GM18499 (cell line): ENCODE measurements at regions not wholly inside any gene's neighbourhood (a gene's known extent, or its start where the extent isn't known, plus 50 kb on each side); places are given as distances from the start of the nearest gene placed in this dataset.

ENCODE experiments used
- ATAC-seq: cut with Tn5 transposase; IDR thresholded peaks from one replicate; pipeline ENCODE4 v1.9.1; 2021; ENCODE audit warnings: moderate number of reproducible peaks; ENCODE audit not compliant: insufficient read depth, unreplicated experiment

DNA sequence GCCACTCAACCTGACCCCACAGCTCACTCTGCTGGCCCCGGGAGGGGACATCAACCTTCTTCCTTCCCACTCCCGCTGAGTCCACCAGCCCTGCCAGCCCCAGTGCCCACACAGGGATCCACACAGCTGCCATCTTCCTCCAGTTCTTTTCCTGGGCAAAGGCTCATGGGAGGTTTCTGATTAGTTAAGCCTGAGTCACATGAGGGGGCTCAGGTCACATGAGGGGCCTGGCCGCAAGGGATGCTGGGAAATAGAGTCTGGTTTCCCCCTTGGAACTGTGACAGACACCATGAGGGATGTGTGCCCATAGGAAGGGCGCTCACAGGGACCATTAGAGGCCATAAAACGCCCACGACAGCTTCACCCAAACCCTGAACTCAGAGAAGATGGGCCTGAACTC, 228.7 kb upstream of the SFSWAP start:
- no peak for ATAC-seq

DNA sequence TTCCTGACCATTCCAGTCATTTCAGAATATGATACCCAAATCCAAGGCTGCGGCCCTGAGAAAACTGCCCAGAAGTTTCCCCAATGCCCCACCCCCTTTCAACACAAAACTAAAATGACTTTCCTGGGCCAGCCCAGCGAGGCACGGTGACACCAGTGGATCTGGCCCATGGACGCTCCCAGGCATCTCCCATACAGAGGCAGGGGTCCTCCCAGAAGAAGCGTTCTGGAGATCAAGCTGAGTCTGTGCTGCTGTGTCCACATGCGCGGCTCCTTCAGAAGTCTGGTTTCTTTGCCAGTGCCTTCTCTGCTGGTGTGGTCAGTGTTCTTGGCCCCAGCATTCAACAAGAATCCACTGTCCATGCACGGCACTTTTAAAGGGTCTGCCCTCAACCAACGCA, 228.2 kb upstream of the SFSWAP start:
- ATAC-seq: no peak

DNA sequence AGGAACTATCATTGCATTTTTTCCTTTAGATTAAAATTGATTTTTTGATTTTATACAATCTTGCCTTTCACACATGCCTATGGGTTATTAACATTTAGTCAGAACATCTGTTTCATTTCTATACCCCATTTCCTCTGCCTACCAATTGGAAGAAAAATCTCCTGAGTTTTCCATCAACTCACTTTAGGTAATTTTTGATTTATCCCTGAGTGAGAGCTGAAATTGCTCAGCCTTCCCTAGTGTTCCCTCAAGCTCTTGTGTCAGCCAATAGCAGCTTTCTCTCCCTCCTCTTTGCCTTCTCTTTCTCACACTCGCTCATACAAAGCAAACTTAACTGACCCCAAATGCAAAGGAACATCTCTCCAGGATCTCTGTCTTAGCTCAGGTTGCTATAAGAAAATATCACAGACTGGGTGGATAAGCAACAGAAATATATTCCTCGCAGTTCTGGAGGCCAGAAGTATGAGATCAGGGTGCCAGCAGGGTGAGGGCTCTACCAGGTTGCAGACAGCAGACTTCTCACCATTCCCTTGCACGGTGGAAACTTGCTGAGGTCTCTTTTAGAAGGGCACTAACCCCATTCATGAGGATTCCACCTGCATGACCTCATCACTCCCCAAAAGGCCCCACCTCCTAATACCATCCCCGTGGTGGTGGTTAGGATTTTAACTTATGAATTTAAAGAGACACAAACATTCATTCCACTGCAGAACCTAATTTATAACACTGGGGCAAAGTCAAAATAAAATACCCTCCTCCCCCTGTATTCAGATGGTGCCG, 224.2 kb upstream of the SFSWAP start:
- no peak for ATAC-seq

DNA sequence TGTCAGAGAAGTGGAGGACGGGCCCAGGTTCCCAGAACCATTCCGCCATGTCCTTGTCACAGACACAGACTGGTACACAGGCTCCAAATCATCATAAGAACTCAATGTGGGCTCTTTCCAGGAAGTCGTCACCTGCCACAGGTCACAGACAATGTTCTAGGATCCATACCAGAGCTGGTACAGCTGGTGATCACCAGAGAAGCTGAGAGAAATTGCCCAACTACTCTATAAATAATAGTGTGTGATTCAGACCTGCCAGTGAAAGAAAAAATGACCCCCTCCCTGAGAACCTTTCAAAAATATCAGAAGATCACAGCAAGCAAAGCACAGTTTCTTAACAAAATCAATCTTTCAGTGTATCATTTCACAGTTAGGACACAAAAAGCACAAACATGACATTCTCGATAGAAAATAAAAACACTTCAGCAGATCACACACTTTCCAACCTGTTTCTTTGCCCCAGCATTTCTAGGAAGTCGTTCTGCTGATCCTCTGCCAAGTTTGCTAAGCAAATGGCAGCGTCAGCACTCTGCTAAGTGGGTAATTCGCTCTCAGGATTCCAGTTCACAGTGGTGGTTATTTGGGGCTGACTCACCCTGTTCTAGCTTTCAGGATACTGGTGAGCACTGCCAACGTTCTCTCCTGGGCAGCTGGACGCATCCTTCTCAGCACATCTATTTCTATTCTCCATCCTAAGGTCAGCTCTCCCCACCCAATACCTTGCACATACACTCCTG, 223.3 kb upstream of the SFSWAP start:
- ATAC-seq: no peak

DNA sequence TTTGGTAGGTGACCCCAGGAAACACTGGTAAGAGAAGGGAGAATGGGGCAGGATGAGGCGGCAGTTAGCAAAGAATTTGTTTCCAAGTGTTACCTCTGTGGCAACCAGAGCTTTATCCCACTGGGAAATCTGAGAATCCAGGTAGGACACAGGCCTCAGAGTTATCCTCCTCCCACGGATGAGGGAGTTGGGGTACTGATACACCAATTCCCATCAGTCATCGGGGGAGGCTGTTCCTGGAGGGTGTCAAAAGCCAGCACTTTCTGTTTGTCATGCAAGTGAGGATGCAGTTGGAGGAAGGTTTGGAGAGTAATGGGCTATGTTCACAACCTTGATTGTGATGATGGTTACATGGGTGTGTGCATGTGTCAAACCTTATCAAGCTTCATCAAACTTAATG, 221.2 kb upstream of the SFSWAP start:
- ATAC-seq: no peak

DNA sequence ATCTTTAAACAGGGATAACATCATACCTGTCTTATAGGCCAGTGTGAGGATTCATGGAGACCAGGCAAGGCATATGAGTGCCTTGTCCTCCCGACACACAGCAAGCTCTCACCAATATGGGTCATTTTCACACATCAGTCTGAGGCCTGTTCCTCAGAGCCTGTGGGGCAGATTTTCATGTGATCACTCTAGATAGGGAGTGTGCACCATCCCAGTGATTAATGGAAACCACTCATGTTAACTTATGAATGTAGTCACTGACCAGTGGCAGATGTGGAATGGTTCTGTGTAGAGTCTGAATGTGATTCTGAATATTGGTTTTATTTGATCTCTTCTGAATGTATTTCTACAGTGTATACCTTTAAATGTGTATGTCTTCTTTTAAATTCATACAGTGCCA, 219.7 kb upstream of the SFSWAP start:
- no peak for ATAC-seq

DNA sequence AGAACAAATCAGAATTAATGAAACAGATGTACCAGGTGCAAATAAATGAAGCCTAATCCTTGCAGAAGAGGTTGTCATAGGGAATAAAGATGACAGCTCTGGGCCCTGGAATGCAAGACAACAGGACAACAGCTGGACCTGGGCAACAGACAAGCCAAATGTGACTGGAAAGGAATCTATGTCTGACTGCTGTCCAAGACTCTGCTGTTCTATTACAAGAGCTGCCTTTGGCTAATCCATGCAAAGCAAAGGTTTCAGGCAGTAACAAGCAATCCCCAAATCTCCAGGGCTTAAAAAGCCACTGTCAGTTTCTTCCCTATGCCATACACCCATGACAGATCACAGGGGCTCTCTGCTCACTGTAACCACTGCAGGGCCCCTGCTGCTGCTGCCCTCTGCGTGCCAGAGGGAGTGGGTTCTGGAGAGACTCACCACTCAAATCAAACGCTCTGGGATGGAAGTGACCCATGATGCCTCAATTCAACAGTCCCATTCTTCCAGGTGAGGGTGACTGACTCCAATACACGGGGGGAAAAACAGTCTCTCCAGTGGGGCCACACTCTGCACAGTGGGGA, 218.9 kb upstream of the SFSWAP start:
- ATAC-seq: no peak

DNA sequence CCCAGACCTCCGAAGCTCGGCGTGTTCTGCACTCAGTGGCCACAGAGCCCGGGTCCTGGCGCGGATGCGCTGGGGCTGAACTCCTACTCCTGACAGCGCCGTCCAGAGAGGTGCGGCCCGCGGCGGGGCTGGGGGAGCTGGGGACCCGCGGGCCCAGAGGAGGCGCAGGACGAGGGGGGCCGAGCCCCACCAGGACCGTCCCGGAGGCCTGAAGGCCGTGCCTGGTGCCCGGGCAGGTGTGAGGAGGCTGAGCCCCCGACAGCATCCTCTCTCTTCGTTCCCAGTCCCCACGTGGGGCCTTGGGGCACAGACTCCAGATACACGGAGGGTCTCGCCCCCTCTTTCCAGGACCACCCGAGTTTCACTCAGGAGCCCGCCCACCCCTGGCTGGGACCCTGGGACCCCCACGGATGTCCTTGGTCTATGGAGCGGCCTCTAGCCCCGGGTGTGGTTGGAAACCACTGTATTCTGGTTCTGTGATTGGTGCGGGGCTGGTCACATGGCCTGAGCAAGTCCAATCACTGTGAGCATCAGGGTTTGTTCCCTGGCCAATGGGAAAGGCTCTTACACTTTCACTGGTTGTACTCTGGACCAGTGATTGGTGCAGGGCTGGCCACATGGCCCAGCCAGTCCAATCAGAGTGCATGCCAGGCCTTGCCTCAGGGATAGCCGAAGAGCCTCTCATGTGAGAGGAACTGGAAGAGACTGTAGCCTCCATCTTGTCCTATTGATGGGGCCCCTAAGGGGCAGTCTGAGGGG, 217.6 kb upstream of the SFSWAP start:
- ATAC-seq: no peak

DNA sequence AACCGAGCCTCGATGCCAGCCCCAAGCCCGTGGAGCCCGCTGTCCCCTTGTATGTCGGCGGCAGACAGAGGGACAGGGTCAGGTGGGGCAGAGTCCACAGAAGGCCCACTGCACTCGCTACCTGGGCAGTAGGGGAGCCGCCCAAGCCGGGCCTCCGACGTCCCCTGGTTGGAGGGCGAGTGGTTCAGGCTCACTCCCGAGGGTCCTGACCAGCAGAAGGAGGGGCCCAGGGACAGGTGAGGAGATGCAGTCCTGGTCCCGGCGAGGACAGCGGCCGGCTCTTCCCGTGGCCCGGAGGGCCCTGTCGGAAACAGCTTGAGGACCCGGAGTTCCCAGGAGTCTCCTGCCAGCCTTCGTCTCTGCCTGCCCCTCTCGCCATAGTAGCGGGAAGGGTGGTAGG, 216.7 kb upstream of the SFSWAP start:
- no peak for ATAC-seq

DNA sequence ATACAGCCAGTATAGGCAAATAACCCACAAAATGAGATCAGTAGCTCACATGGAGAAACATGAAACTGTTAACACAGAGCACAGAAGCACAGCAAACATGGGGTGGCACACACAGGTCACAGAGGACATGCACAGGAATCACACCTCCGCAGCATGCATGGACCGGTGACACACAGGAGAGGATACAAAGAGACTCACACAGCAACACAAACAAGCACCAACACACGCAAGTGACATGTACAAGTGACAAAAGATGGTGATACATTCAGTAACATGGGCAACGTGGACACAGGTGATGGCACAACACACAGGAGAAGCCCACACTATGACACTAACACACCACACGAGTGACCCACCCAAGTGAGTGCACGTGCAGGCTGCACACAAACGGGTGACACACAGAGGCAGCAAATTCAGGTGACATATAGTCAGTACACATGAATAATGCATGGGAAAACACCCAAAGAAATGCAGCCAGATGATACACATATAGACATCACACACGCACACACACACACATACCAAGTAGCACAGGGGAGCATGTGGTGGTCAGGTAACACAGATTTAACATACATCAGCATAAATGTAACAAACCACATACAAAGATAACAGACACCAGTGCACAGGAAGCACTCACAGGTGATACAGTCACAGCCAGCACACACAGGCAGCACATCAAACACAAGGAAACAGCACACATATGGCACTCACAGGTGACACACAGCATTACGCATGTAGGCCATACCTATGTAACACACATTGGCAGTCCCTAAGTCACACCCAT, 216.0 kb upstream of the SFSWAP start:
- ATAC-seq: no peak

DNA sequence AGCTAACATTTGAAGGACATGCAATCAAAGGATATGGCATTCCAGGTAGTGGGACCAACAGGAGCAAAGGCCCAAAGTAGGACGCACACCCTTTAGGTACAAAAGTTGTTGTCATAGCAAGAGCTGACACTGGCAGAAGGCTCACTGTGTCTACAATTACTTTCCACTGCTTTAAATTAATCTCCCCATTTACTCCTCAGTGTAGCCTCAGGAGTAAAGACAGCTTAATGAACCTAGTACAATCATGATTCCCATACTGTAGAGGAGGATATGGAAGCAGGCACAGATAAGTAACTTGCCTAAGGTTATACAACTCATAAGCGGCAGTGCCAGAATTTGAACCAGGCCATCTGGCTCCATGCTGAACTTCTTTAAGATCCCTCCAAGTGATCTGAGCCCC, 212.9 kb upstream of the SFSWAP start:
- ATAC-seq: no peak

DNA sequence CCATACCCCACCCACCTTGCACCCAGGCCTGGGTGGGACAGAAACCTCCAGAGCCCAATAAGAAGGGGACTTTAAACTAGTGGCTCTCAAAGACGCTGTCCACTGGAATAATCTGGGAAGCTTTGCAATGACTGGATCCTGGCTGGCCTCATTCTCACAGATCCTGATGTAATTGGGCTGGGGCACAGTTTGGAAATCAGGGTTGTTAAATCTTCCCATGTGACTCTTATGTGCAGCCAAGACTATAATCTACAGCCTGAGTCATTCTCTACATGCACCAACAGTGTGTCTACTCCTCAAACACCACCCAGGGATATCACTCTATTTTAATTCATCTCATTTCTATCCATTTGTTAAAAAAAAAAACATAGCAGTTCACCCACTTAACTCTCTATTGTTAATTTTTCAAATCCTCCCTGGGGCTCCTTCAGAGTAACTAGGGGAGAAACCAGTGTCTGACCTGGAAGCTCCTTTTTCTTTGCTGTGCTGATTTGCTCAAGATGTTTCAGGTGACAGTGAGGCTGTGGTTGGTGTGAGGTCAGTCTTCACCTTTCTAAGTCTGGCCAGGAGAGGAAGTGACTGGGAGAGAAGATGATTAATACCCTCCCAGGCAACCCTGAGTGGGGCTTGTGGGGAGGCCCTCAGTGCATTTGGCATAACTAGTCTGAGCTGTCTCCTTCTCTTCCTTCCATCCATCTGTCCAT, 211.6 kb upstream of the SFSWAP start:
- no peak for ATAC-seq

DNA sequence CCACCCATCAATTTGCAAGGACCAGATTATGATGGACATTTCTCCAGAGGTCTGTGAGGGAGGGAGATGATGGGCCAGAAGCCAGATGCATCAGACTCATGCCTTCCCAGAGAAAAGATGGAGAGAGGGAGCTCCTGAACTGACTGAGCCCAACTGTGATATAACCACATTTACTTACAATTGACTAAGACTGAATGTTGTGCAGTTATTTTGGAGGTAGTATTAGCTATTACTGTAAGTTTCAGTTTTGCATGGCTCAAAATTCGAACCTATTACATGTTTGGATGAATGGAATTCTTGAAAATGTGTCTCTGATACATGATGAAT, 211.1 kb upstream of the SFSWAP start:
- no peak for ATAC-seq

DNA sequence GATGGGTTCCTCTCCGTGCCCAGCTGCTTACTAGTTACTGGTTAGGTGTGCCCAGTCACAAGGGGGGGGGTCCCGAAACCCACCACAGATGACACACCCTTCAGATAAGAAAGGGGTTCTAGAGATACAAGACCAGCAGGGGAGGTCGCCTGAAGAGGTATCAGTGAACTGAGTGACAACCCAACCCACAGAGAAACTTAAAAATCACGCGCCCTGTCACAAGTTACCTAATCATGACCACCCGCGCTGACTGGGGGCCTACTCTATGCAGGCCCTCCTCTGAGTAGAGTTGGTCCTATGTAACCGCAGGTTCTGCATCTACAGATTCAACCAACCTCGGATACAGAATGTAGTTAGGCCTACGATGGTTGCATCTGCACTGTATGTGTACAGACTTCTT, 210.3 kb upstream of the SFSWAP start:
- ATAC-seq: no peak

DNA sequence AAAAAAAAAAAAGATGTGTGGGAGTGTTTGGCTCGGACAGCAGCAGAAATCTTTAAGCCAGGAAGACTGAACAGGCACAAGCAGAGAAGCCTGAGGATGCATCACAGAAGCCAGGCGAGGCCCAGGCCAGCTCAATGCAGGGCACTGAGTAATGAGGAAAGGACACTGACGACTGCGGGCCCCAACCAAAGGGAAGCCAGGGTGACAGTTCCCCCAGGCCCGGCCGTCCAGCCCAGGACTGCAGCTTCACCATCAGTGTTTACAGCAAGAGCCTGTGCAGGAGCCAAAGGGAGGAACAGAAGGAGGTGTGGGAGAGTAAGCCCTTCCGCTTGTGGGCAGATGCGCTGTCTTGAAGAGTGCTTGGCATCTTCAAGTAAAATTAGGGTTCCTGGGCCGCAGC, 205.3 kb upstream of the SFSWAP start:
- no peak for ATAC-seq

DNA sequence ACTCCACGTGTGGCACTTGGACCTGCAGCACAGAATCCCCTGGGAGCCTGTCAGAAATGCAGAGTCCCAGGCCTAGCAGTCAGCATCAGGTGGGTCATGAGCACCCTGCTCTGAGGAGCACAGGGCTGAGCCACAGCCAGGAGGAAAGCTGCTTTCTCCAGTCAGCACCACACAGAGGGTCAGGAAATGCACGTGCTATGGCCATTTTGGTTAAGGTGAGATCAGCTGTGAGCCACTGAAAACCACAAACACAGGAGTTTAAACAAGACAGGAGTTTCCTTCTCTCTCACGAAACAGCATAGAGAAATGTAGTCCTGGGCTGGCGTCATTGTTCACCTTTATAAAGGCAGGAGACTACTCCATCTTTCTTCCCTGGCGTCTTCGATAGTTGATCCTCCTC, 204.5 kb upstream of the SFSWAP start:
- no peak for ATAC-seq

DNA sequence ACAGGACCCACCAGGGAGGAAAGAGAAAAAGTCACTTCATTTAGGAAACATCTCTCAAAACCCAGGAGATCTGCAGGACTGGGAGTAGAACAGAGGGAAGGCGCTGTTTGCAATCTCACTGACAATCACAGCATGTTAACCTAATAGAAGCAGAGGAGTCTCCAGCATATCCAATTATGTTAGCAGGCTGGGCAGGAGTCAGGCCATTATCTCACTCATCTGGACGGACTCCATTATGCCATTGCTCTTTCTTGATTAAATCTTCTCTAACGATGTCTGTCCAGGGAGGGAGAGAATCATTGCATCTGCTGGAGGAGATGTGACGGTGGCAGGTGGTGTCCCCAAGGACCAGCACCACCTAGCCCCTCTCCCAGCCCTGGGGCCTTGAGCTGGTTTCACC, 203.8 kb upstream of the SFSWAP start:
- no peak for ATAC-seq

DNA sequence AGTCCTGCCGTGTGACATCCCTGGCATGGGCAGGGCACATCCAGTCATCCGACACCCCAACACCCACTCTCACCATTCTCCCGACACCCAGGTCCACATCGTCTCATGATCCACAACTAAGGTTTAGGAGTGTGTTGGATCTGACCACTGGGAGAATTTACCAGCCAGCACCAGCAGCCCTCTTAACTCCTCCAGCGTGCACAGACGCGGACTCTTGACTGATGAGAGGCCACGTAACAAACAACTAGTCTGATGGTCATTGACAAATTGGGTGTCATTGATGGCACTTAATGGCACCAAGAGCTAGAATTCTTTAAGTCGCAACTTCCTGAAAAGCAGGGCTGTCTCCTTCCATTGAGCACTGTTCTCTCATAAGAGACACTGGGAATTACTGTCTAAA, 203.0 kb upstream of the SFSWAP start:
- ATAC-seq: no peak

DNA sequence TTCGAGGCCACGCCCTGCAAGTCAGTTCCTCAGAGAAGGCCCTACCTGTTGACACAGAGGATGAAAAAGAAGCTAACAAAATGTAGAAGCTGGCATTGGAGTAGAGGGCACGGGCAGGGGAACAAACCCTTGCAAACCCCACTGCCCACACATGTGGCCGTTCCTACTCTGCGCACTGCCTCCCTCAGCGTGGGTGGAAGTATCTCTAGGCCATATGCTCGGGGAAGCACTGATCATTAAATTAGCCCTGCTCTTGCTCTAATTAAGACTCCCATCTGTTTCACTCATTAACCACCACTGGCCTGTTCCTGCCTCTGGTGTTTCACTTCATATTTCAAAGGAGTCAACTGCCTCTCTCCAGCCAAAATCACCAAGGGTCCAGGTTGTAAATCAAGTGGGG, 201.2 kb upstream of the SFSWAP start:
- ATAC-seq: no peak

DNA sequence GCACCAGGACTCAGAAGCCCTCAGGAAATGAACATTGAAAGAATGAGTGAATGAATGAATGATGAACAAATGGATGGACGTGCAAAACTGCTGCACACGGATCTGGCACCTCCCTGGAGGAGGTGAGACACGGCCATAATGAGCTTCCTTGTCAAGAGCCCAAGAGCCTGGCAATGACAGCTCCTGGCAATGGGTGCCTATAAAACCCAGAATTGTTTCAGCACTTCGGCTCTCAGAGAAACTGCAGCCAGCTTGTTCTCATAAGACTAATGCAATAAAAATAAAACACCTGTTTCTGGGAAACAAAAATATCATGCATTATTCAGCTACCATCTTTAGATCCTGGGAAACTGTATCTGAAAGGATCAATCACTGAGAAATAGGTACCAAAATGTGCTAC, 200.5 kb upstream of the SFSWAP start:
- no peak for ATAC-seq
